ENCODE measurements at regions not wholly inside any gene's neighbourhood (a gene's known extent, or its start where the extent isn't known, plus 50 kb on each side); places are given as distances from the start of the nearest gene placed in this dataset.

DNA sequence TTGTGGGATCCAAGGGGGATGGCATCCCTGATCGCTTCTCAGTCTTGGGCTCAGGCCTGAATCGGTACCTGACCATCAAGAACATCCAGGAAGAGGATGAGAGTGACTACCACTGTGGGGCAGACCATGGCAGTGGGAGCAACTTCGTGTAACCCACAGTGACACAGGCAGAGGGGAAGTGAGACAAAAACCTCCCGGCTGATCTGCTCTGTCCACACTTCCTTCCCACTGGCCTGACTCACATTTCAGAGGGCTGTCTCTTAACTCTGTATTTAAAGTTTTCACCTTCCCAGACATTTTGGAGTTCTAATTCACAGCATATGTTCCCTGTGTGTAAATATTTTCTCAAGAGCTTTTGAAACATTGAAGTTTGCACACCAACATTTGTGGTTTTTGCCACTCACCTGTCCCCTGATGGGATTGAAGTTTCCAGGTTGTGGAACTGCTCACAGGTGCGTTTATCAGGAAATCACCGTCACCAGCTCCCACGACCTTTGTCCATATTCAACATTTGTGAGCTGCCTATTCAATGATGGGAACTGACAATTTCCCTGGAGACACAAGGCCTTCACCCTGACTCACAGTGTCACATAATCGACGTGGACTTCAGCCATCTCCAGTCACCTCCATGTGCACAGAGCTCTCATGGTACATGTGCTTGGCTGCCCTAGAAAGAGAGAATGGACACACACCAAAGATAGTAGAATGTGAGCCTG lies 99.2 kb downstream of the VPREB1 start:
- no peak for TF ChIP-seq EGR1 (IDR thresholded peaks at IDR 0.05; ENCODE audit: low read depth in 2 of 2)
- no peak for TF ChIP-seq RAD21 (IDR thresholded peaks at IDR 0.05)
- TF ChIP-seq, protein P1, sequence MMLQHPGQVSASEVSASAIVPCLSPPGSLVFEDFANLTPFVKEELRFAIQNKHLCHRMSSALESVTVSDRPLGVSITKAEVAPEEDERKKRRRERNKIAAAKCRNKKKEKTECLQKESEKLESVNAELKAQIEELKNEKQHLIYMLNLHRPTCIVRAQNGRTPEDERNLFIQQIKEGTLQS (IDR thresholded peaks at IDR 0.05) = no peak
- TF ChIP-seq FOXA1 (IDR thresholded peaks at IDR 0.05) = no peak
- no peak for TF ChIP-seq FOXA2 (IDR thresholded peaks at IDR 0.05)
- TF ChIP-seq, protein P2, sequence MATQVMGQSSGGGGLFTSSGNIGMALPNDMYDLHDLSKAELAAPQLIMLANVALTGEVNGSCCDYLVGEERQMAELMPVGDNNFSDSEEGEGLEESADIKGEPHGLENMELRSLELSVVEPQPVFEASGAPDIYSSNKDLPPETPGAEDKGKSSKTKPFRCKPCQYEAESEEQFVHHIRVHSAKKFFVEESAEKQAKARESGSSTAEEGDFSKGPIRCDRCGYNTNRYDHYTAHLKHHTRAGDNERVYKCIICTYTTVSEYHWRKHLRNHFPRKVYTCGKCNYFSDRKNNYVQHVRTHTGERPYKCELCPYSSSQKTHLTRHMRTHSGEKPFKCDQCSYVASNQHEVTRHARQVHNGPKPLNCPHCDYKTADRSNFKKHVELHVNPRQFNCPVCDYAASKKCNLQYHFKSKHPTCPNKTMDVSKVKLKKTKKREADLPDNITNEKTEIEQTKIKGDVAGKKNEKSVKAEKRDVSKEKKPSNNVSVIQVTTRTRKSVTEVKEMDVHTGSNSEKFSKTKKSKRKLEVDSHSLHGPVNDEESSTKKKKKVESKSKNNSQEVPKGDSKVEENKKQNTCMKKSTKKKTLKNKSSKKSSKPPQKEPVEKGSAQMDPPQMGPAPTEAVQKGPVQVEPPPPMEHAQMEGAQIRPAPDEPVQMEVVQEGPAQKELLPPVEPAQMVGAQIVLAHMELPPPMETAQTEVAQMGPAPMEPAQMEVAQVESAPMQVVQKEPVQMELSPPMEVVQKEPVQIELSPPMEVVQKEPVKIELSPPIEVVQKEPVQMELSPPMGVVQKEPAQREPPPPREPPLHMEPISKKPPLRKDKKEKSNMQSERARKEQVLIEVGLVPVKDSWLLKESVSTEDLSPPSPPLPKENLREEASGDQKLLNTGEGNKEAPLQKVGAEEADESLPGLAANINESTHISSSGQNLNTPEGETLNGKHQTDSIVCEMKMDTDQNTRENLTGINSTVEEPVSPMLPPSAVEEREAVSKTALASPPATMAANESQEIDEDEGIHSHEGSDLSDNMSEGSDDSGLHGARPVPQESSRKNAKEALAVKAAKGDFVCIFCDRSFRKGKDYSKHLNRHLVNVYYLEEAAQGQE (IDR thresholded peaks at IDR 0.05) = no peak
- no peak for DNase-seq (ENCODE audit: low spot score)
- WGBS = 57% methylated on average over 9 of the region's 9 CpGs
- no peaks in the 10 kb centered on the region for H3K36me3 ChIP-seq (ENCODE audit: control insufficient read depth in 4 of 4, insufficient read depth in 3 of 4, low read depth in 1 of 4, low read length in 3 of 4)
- no peaks in the 10 kb centered on the region for H3K4me1 ChIP-seq (ENCODE audit: control insufficient read depth in 4 of 4, insufficient read depth in 4 of 4, low read length in 3 of 4)
- no peaks in the 10 kb centered on the region for H3K9me3 ChIP-seq (ENCODE audit: control insufficient read depth in 4 of 4, low read length in 3 of 4)
- H3K4me3 ChIP-seq (ENCODE audit: low read depth in 1 of 3, low read length in 3 of 3) = no peak overlapping the region
- no peak overlapping the region for H3K9ac ChIP-seq (ENCODE audit: low read depth in 1 of 2, low read length in 2 of 2)
- H3K27ac ChIP-seq (ENCODE audit: low read depth in 1 of 2, low read length in 2 of 2) = no peak overlapping the region
- H3K27me3 ChIP-seq (ENCODE audit: control insufficient read depth in 4 of 4, insufficient read depth in 4 of 4, low read length in 3 of 4) = peaks cover 0 to under 1% (median 0%) of the 10 kb centered on the region in 4 donors

GRCh38 chr22:22344430-22344829 lies 99.8 kb downstream of the VPREB1 start:
- Histone ChIP-seq H3K4me1 (ENCODE audit: control insufficient read depth in 4 of 4, insufficient read depth in 4 of 4, low read length in 3 of 4) (no peaks in the 10 kb centered on the region), H3K27ac (ENCODE audit: low read depth in 1 of 2, low read length in 2 of 2) (no peak overlapping the region), H3K4me3 (ENCODE audit: low read depth in 1 of 3, low read length in 3 of 3) (no peak overlapping the region), H3K9me3 (ENCODE audit: control insufficient read depth in 4 of 4, low read length in 3 of 4) (no peaks in the 10 kb centered on the region), H3K27me3 (ENCODE audit: control insufficient read depth in 4 of 4, insufficient read depth in 4 of 4, low read length in 3 of 4) (peaks cover 0 to 4% (median 0%) of the 10 kb centered on the region in 4 donors), H3K36me3 (ENCODE audit: control insufficient read depth in 4 of 4, insufficient read depth in 3 of 4, low read depth in 1 of 4, low read length in 3 of 4) (no peaks in the 10 kb centered on the region), H3K9ac (ENCODE audit: low read depth in 1 of 2, low read length in 2 of 2) (no peak overlapping the region)
- DNase-seq (ENCODE audit: low spot score) = no peak
- 68% methylated on average over 5 of the region's 5 CpGs for WGBS
- TF ChIP-seq MAX (IDR thresholded peaks at IDR 0.05) (no peak), JUND (IDR thresholded peaks at IDR 0.05) (no peak), EGR1 (IDR thresholded peaks at IDR 0.05; ENCODE audit: low read depth in 2 of 2) (no peak), HNF4A (conservative IDR thresholded peaks at IDR 0.05) (no peak), NR2F2 (IDR thresholded peaks at IDR 0.05) (no peak), TAF1 (conservative IDR thresholded peaks at IDR 0.05) (no peak), GABPA (IDR thresholded peaks at IDR 0.05 in 1 of 2, conservative IDR thresholded peaks at IDR 0.05 in 1 of 2) (no peak), SP1 (IDR thresholded peaks at IDR 0.05) (no peak), ZBTB33 (IDR thresholded peaks at IDR 0.05) (no peak)
- TF ChIP-seq, protein P3, sequence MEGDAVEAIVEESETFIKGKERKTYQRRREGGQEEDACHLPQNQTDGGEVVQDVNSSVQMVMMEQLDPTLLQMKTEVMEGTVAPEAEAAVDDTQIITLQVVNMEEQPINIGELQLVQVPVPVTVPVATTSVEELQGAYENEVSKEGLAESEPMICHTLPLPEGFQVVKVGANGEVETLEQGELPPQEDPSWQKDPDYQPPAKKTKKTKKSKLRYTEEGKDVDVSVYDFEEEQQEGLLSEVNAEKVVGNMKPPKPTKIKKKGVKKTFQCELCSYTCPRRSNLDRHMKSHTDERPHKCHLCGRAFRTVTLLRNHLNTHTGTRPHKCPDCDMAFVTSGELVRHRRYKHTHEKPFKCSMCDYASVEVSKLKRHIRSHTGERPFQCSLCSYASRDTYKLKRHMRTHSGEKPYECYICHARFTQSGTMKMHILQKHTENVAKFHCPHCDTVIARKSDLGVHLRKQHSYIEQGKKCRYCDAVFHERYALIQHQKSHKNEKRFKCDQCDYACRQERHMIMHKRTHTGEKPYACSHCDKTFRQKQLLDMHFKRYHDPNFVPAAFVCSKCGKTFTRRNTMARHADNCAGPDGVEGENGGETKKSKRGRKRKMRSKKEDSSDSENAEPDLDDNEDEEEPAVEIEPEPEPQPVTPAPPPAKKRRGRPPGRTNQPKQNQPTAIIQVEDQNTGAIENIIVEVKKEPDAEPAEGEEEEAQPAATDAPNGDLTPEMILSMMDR (IDR thresholded peaks at IDR 0.05; ENCODE audit: low read depth, low read length, missing input control) = no peak
- TF ChIP-seq, protein P1 (IDR thresholded peaks at IDR 0.05) = no peak
